ENCODE measurements at regions not wholly inside any gene's neighbourhood (a gene's known extent, or its start where the extent isn't known, plus 50 kb on each side); places are given as distances from the start of the nearest gene placed in this dataset.

DNA sequence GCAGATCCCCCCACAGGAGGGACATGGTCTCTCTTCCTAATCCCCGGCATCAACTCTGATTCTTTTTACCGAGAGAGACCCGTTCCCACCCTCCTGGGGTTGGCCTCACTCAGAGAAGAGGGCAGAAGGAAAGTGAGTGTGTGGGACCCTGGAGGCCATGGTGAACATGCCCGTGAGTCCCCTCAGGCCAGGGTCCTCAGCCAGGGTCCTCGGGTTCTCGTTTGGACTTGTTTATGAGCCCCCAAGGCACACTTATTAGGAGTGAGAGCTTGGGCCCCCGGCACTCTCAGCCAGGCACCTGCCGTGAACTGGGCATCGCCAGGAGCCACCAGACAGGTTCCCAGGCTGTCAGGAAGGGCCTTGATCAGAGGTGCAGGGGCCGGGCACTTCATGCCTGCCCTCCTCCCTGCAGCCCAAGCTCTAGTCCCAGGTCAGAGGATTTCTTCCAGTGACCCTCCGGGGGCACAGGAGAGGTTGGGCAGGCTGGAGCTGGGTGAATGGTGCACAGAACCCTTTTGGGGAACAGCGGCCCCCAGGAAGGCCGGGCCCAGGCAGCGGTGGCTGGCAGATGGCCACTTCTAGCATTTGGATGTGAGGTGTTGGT is 122.6 kb downstream of the CRYAA start:
- TF ChIP-seq, protein P1, sequence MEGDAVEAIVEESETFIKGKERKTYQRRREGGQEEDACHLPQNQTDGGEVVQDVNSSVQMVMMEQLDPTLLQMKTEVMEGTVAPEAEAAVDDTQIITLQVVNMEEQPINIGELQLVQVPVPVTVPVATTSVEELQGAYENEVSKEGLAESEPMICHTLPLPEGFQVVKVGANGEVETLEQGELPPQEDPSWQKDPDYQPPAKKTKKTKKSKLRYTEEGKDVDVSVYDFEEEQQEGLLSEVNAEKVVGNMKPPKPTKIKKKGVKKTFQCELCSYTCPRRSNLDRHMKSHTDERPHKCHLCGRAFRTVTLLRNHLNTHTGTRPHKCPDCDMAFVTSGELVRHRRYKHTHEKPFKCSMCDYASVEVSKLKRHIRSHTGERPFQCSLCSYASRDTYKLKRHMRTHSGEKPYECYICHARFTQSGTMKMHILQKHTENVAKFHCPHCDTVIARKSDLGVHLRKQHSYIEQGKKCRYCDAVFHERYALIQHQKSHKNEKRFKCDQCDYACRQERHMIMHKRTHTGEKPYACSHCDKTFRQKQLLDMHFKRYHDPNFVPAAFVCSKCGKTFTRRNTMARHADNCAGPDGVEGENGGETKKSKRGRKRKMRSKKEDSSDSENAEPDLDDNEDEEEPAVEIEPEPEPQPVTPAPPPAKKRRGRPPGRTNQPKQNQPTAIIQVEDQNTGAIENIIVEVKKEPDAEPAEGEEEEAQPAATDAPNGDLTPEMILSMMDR (IDR thresholded peaks at IDR 0.05; ENCODE audit: low read length) = no peak
- no peak for TF ChIP-seq EZH2 (IDR thresholded peaks at IDR 0.05; ENCODE audit: borderline replicate concordance, low read length)
